ENCODE measurements at regions not wholly inside any gene's neighbourhood (a gene's known extent, or its start where the extent isn't known, plus 50 kb on each side); places are given as distances from the start of the nearest gene placed in this dataset.

DNA sequence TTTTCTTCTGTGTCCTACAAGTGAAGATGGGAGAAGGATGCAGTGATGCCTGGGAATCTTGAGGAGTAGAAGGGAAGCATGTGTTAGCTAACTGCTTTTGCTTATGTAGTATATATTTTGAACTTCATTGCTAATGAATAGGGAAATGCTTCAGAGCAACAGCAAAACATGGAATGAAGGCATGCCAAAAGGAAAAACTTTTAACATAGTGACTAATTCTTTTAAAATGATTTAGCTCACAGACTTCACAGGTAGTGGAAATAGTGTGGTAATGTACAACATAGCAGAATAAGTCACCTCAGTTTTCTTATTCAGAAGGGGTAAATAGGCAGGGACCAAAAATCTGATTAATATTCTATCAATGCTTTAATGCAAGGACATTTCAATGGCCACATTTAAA is 95.5 kb downstream of the LYPLAL1 start:
- Histone ChIP-seq H3K36me3 (ENCODE audit: low read length) (no peaks in the 10 kb centered on the region), H3K9me2 (replicated peaks; ENCODE audit: insufficient read depth, low read length) (no peaks in the 10 kb centered on the region), H3K9me3 (ENCODE audit: insufficient read depth, low read length) (no peaks in the 10 kb centered on the region), H2AFZ (ENCODE audit: low read depth, low read length, severe bottlenecking) (no peak overlapping the region), H3K79me2 (ENCODE audit: insufficient read depth, low read length) (no peaks in the 10 kb centered on the region), H3F3A (ENCODE audit: insufficient read depth) (no peaks in the 10 kb centered on the region), H3K27me3 (ENCODE audit: low read length) (no peaks in the 10 kb centered on the region), H3K27ac (ENCODE audit: low read depth, low read length) (no peak overlapping the region), H4K20me1 (ENCODE audit: low read depth, low read length) (no peaks in the 10 kb centered on the region), H3K4me2 (ENCODE audit: low read depth, low read length, poor library complexity, severe bottlenecking) (no peak overlapping the region), H3K4me3 (ENCODE audit: insufficient read depth, low read length, poor library complexity, severe bottlenecking) (no peak overlapping the region), H3K9ac (ENCODE audit: low read length) (no peak overlapping the region)
- TF ChIP-seq, protein P1, sequence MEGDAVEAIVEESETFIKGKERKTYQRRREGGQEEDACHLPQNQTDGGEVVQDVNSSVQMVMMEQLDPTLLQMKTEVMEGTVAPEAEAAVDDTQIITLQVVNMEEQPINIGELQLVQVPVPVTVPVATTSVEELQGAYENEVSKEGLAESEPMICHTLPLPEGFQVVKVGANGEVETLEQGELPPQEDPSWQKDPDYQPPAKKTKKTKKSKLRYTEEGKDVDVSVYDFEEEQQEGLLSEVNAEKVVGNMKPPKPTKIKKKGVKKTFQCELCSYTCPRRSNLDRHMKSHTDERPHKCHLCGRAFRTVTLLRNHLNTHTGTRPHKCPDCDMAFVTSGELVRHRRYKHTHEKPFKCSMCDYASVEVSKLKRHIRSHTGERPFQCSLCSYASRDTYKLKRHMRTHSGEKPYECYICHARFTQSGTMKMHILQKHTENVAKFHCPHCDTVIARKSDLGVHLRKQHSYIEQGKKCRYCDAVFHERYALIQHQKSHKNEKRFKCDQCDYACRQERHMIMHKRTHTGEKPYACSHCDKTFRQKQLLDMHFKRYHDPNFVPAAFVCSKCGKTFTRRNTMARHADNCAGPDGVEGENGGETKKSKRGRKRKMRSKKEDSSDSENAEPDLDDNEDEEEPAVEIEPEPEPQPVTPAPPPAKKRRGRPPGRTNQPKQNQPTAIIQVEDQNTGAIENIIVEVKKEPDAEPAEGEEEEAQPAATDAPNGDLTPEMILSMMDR (IDR thresholded peaks at IDR 0.05; ENCODE audit: insufficient read depth, low read length, poor library complexity, severe bottlenecking), result no peak
- no peak for TF ChIP-seq EZH2phosphoT487 (conservative IDR thresholded peaks at IDR 0.05; ENCODE audit: low read length)

DNA sequence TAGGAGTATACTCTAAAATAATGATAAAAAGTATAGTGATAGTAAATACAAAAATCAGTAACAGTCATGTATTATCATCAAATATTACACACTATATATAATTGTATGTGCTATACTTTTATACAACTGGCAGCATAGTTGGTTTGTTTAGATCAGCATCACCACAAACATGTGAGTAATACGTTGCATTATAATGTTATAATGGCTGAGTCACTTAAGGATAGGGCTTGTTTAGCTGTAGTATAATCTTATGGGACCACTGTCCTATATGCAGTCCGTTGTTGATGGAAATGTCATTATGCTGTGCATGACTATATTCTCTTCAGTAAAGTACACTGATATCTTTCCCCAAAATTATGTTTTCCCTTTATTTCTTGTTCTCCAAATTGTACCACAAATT is 92.8 kb downstream of the LYPLAL1 start:
- no peak for TF ChIP-seq EZH2phosphoT487 (conservative IDR thresholded peaks at IDR 0.05; ENCODE audit: low read length)
- TF ChIP-seq, protein P1 (IDR thresholded peaks at IDR 0.05; ENCODE audit: insufficient read depth, low read length, poor library complexity, severe bottlenecking), result no peak
- no peaks in the 10 kb centered on the region for H3F3A ChIP-seq (ENCODE audit: insufficient read depth)
- no peak overlapping the region for H3K27ac ChIP-seq (ENCODE audit: low read depth, low read length)
- no peak overlapping the region for H3K4me2 ChIP-seq (ENCODE audit: low read depth, low read length, poor library complexity, severe bottlenecking)
- H2AFZ ChIP-seq (ENCODE audit: low read depth, low read length, severe bottlenecking), result no peak overlapping the region
- no peaks in the 10 kb centered on the region for H3K36me3 ChIP-seq (ENCODE audit: low read length)
- H3K9ac ChIP-seq (ENCODE audit: low read length), result no peak overlapping the region
- H3K79me2 ChIP-seq (ENCODE audit: insufficient read depth, low read length), result no peaks in the 10 kb centered on the region
- no peaks in the 10 kb centered on the region for H3K27me3 ChIP-seq (ENCODE audit: low read length)
- H3K9me2 ChIP-seq (replicated peaks; ENCODE audit: insufficient read depth, low read length), result no peaks in the 10 kb centered on the region
- no peaks in the 10 kb centered on the region for H4K20me1 ChIP-seq (ENCODE audit: low read depth, low read length)
- H3K4me3 ChIP-seq (ENCODE audit: insufficient read depth, low read length, poor library complexity, severe bottlenecking), result no peak overlapping the region
- no peaks in the 10 kb centered on the region for H3K9me3 ChIP-seq (ENCODE audit: insufficient read depth, low read length)

DNA sequence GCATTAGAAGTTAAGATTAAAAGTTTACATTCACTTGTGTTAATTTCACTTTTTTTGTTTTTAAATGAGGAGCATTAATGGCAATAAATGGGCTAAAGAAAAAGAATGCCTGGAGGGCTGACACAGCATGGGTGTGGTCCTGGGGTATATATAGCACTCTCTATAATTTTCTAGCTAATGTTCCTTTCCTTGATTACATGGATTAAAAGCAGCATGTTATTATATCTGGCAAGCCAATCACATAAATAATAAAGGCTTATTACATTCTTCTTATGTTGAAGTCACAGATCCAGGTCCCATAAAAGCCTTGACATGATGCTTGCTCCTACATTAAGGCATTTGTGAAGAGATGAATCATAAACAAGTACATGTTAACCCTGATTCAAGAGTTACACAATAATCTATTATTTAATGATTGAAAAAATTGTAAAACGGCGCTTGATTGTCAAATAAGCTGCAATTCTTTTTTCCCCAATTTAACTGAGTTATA is 91.4 kb downstream of the LYPLAL1 start:
- H3K36me3 ChIP-seq (ENCODE audit: low read length), result no peaks in the 10 kb centered on the region
- no peaks in the 10 kb centered on the region for H3K27me3 ChIP-seq (ENCODE audit: low read length)
- no peaks in the 10 kb centered on the region for H4K20me1 ChIP-seq (ENCODE audit: low read depth, low read length)
- H3F3A ChIP-seq (ENCODE audit: insufficient read depth), result no peaks in the 10 kb centered on the region
- TF ChIP-seq, protein P1 (IDR thresholded peaks at IDR 0.05; ENCODE audit: insufficient read depth, low read length, poor library complexity, severe bottlenecking), result no peak
- TF ChIP-seq EZH2phosphoT487 (conservative IDR thresholded peaks at IDR 0.05; ENCODE audit: low read length), result no peak
- no peak overlapping the region for H3K9ac ChIP-seq (ENCODE audit: low read length)
- H3K79me2 ChIP-seq (ENCODE audit: insufficient read depth, low read length), result no peaks in the 10 kb centered on the region
- no peak overlapping the region for H3K4me2 ChIP-seq (ENCODE audit: low read depth, low read length, poor library complexity, severe bottlenecking)
- H3K9me2 ChIP-seq (replicated peaks; ENCODE audit: insufficient read depth, low read length), result no peaks in the 10 kb centered on the region
- no peaks in the 10 kb centered on the region for H3K9me3 ChIP-seq (ENCODE audit: insufficient read depth, low read length)
- H3K4me3 ChIP-seq (ENCODE audit: insufficient read depth, low read length, poor library complexity, severe bottlenecking), result no peak overlapping the region
- H2AFZ ChIP-seq (ENCODE audit: low read depth, low read length, severe bottlenecking), result no peak overlapping the region
- H3K27ac ChIP-seq (ENCODE audit: low read depth, low read length), result no peak overlapping the region
